Endodermal cell (in vitro differentiated cells): ENCODE measurements at regions not wholly inside any gene's neighbourhood (a gene's known extent, or its start where the extent isn't known, plus 50 kb on each side); places are given as distances from the start of the nearest gene placed in this dataset.

Experiments
- DNase-seq: peaks from one replicate; pipeline ENCODE4 v3.0.0-alpha.2; 2017
- H3K27ac ChIP-seq: 2 replicates; pipeline ENCODE4 v1.5.1; 2013; ENCODE audit warnings: mild to moderate bottlenecking, low read depth, low read length, moderate library complexity
- H3K27me3 ChIP-seq: 2 replicates; pipeline ENCODE4 v1.6.1; 2013; ENCODE audit warnings: mild to moderate bottlenecking, low read length, moderate library complexity; ENCODE audit not compliant: insufficient read depth, control insufficient read depth, poor library complexity, severe bottlenecking
- H3K36me3 ChIP-seq: 2 replicates; pipeline ENCODE4 v1.7.0; 2013; ENCODE audit warnings: mild to moderate bottlenecking, low read length, moderate library complexity; ENCODE audit not compliant: control insufficient read depth, insufficient read depth
- H3K4me1 ChIP-seq: one replicate; pipeline ENCODE4 v1.7.0; 2013; ENCODE audit warnings: low read length; ENCODE audit not compliant: control insufficient read depth, insufficient read depth
- H3K4me3 ChIP-seq: 2 replicates; pipeline ENCODE4 v1.5.1; 2013; ENCODE audit warnings: mild to moderate bottlenecking, low read length, moderate library complexity
- H3K9ac ChIP-seq: 2 replicates; pipeline ENCODE4 v1.6.1; 2013; ENCODE audit warnings: mild to moderate bottlenecking, low read length, moderate library complexity; ENCODE audit not compliant: poor library complexity, severe bottlenecking; ENCODE audit errors: extremely low read depth
- H3K9me3 ChIP-seq: 2 replicates; pipeline ENCODE4 v1.6.1; 2013; ENCODE audit warnings: mild to moderate bottlenecking, low read length, moderate library complexity; ENCODE audit not compliant: control insufficient read depth
- H3K27ac Mint-ChIP-seq: 2 replicates; pipeline ENCODE4 v1.8.0; 2020; ENCODE audit warnings: mixed read lengths
- H3K27me3 Mint-ChIP-seq: 2 replicates; pipeline ENCODE4 v1.8.0; 2021; ENCODE audit warnings: mild to moderate bottlenecking, mixed read lengths; ENCODE audit not compliant: insufficient read depth
- H3K36me3 Mint-ChIP-seq: 2 replicates; pipeline ENCODE4 v1.8.0; 2020; ENCODE audit warnings: low read depth, mixed read lengths
- H3K4me1 Mint-ChIP-seq: 2 replicates; pipeline ENCODE4 v1.8.0; 2020; ENCODE audit warnings: mixed read lengths
- H3K4me3 Mint-ChIP-seq: 2 replicates; pipeline ENCODE4 v1.8.0; 2020; ENCODE audit warnings: mild to moderate bottlenecking, moderate library complexity, mixed read lengths
- H3K9me3 Mint-ChIP-seq: 2 replicates; pipeline ENCODE4 v1.8.0; 2020; ENCODE audit warnings: mild to moderate bottlenecking, mixed read lengths
- WGBS, 2 experiments: methylation state at CpG; one replicate each; pipeline versions ENCODE4 v1.1.5 to v1.1.7; 2013; ENCODE audit warnings: missing lambda C conversion rate in 2 of 2, mixed read lengths in 1 of 2; ENCODE audit not compliant: insufficient coverage in 1 of 2, insufficient read length in 1 of 2; 5-methylcytosine and 5-hydroxymethylcytosine counted together
- TF ChIP-seq, protein P1 (sequence below): fragments of 200-600 bp; sonication (generic); conservative IDR thresholded peaks from 2 replicates; pipeline ENCODE4 v1.5.0; 2021; ENCODE audit warnings: antibody characterized with exemption, mild to moderate bottlenecking

DNA sequence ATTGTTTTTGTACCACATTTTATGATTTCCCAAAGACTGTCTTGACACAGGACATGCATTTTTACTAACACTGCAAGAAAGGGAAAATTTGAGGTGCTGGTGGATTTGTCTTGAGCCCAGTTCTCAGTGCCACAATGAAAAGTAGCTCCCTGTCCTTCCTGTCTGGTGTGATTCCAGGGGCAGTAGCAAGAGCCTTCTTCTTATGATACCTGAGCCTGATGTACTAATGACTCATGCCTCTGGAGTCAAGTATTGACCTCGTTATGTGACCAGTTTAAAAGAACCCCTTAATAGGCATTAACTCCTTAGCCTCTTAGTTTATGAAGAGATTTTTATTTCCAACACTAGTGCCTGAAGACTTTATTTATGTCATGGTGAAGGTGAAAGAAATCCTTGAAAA lies 728.6 kb downstream of the SLC4A3 start:
- H3K4me1 ChIP-seq = no peaks in the 10 kb centered on the region
- no peak overlapping the region for H3K4me3 Mint-ChIP-seq
- no peak overlapping the region for H3K27ac ChIP-seq
- no peak for DNase-seq
- no peaks in the 10 kb centered on the region for H3K4me1 Mint-ChIP-seq
- TF ChIP-seq, protein P1, sequence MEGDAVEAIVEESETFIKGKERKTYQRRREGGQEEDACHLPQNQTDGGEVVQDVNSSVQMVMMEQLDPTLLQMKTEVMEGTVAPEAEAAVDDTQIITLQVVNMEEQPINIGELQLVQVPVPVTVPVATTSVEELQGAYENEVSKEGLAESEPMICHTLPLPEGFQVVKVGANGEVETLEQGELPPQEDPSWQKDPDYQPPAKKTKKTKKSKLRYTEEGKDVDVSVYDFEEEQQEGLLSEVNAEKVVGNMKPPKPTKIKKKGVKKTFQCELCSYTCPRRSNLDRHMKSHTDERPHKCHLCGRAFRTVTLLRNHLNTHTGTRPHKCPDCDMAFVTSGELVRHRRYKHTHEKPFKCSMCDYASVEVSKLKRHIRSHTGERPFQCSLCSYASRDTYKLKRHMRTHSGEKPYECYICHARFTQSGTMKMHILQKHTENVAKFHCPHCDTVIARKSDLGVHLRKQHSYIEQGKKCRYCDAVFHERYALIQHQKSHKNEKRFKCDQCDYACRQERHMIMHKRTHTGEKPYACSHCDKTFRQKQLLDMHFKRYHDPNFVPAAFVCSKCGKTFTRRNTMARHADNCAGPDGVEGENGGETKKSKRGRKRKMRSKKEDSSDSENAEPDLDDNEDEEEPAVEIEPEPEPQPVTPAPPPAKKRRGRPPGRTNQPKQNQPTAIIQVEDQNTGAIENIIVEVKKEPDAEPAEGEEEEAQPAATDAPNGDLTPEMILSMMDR = no peak
- no peaks in the 10 kb centered on the region for H3K36me3 Mint-ChIP-seq
- no peak overlapping the region for H3K4me3 ChIP-seq
- H3K27me3 ChIP-seq = no peaks in the 10 kb centered on the region
- H3K36me3 ChIP-seq = no peaks in the 10 kb centered on the region
- H3K9ac ChIP-seq = no peak overlapping the region
- WGBS, 2 experiments = 88% methylated on average over 1 of the region's 1 CpG; no CpG with 5 or more reads in 1 of the 2 experiments
- peaks cover 12% of the 10 kb centered on the region for H3K9me3 Mint-ChIP-seq
- no peaks in the 10 kb centered on the region for H3K27me3 Mint-ChIP-seq
- H3K27ac Mint-ChIP-seq = no peak overlapping the region
- no peaks in the 10 kb centered on the region for H3K9me3 ChIP-seq

DNA sequence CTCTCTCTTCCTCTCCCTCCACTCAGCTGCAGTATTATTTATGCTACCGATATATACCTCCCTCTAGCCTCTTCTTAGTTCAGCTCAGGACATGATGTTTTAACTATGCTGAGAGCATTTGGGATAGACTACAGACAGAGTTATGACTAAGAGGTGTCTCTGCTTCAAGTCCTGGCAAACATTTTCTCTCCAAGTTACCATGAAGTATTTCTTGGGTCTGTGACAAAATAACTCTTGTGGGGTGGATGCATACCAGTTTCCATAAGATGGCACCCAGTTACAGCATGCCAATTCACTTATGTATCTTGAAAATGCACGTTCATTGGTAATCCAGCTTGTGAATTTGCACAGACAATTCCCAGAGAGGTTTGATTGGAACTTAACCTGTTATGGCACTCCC lies 737.6 kb downstream of the SLC4A3 start:
- Histone ChIP-seq H3K27ac (no peak overlapping the region), H3K4me3 (no peak overlapping the region), H3K4me1 (no peaks in the 10 kb centered on the region), H3K9ac (no peak overlapping the region), H3K9me3 (no peaks in the 10 kb centered on the region), H3K36me3 (no peaks in the 10 kb centered on the region), H3K27me3 (no peaks in the 10 kb centered on the region)
- H3K27ac Mint-ChIP-seq = no peak overlapping the region
- TF ChIP-seq, protein P1 = no peak
- peaks cover 12% of the 10 kb centered on the region for H3K9me3 Mint-ChIP-seq
- no peaks in the 10 kb centered on the region for H3K36me3 Mint-ChIP-seq
- 93 to 95% methylated on average over 2 of the region's 2 CpGs for WGBS, 2 experiments
- H3K4me3 Mint-ChIP-seq = no peak overlapping the region
- no peak for DNase-seq
- no peaks in the 10 kb centered on the region for H3K27me3 Mint-ChIP-seq
- no peaks in the 10 kb centered on the region for H3K4me1 Mint-ChIP-seq

DNA sequence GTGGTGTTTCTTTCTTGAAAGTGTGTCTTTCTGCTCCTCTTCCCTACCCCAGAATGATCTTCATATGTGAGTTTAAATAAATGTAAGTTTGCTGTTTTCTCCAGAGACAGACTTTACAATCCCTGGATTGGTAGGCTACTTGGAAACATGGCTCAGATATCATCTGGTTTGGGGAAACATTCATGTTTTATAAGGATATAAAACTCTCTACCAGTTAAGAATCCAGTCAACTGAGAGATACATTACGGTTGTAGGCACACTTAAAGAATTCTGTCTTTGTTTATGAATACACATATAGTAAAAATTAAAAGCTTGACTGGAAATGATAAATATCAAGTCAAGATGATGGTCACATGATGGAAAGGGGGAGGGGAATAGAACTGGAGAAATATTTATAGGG lies 739.3 kb downstream of the SLC4A3 start:
- Histone ChIP-seq H3K36me3 (no peaks in the 10 kb centered on the region), H3K4me1 (no peaks in the 10 kb centered on the region), H3K9ac (no peak overlapping the region), H3K4me3 (no peak overlapping the region), H3K9me3 (no peaks in the 10 kb centered on the region), H3K27ac (no peak overlapping the region), H3K27me3 (no peaks in the 10 kb centered on the region)
- no peaks in the 10 kb centered on the region for H3K4me1 Mint-ChIP-seq
- no peak overlapping the region for H3K27ac Mint-ChIP-seq
- DNase-seq = no peak
- H3K27me3 Mint-ChIP-seq = no peaks in the 10 kb centered on the region
- no peak overlapping the region for H3K4me3 Mint-ChIP-seq
- TF ChIP-seq, protein P1 = no peak
- peaks cover 5% of the 10 kb centered on the region for H3K9me3 Mint-ChIP-seq
- no peaks in the 10 kb centered on the region for H3K36me3 Mint-ChIP-seq
- 100% methylated on average over 1 of the region's 1 CpG; no CpG with 5 or more reads in 1 of the 2 experiments for WGBS, 2 experiments
